NB4 (cell line): ENCODE measurements at regions not wholly inside any gene's neighbourhood (a gene's known extent, or its start where the extent isn't known, plus 50 kb on each side); places are given as distances from the start of the nearest gene placed in this dataset.
A peak's percentile ranks its signal among the peaks of the same experiment; 100 is the strongest.

Experiments used
- DNase-seq: peaks from one replicate; pipeline ENCODE4 v3.0.0; 2010; ENCODE audit warnings: low read depth
- H3K4me3 ChIP-seq: one replicate; pipeline ENCODE4 v1.5.1; 2011; ENCODE audit warnings: mild to moderate bottlenecking, low read depth, low read length, moderate library complexity
- MYC ChIP-seq: IDR thresholded peaks from 2 replicates; pipeline ENCODE4 v1.6.1; 2011; ENCODE audit warnings: low read depth, low read length
- POLR2A ChIP-seq: IDR thresholded peaks from 2 replicates; pipeline ENCODE4 v1.6.1; 2011; ENCODE audit warnings: mild to moderate bottlenecking; ENCODE audit not compliant: insufficient read length; ENCODE audit errors: extremely low read depth
- TF ChIP-seq, protein P1 (sequence below): IDR thresholded peaks from 2 replicates; pipeline ENCODE4 v1.6.1; 2011; ENCODE audit warnings: low read depth, low read length
- TF ChIP-seq, protein P2 (sequence below): IDR thresholded peaks from one replicate; pipeline ENCODE4 v1.5.1; 2012; ENCODE audit warnings: low read depth, low read length

DNA sequence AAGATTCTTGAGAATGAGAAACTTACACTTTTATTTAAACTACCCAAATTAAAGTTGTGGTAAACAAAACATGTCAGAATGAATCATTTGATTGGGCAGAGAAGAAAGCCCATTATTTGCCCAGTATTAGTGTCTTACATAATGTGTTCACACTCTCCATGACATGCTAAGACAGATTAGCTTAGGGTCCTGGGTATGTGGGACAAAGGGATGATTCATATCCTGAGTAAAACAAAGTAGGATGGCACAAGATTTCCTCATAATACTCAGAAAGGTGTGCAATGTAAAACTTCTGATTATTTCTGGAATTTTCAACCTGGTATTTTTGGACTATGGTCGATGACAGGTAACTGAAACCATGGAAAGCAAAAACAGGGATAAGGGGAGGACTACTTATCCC, 183.9 kb upstream of the POU5F2 start:
- H3K4me3 ChIP-seq, result no peak overlapping the region
- DNase-seq, result peak; percentile 5
- TF ChIP-seq, protein P1, sequence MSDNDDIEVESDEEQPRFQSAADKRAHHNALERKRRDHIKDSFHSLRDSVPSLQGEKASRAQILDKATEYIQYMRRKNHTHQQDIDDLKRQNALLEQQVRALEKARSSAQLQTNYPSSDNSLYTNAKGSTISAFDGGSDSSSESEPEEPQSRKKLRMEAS, result no peak
- TF ChIP-seq, protein P2, sequence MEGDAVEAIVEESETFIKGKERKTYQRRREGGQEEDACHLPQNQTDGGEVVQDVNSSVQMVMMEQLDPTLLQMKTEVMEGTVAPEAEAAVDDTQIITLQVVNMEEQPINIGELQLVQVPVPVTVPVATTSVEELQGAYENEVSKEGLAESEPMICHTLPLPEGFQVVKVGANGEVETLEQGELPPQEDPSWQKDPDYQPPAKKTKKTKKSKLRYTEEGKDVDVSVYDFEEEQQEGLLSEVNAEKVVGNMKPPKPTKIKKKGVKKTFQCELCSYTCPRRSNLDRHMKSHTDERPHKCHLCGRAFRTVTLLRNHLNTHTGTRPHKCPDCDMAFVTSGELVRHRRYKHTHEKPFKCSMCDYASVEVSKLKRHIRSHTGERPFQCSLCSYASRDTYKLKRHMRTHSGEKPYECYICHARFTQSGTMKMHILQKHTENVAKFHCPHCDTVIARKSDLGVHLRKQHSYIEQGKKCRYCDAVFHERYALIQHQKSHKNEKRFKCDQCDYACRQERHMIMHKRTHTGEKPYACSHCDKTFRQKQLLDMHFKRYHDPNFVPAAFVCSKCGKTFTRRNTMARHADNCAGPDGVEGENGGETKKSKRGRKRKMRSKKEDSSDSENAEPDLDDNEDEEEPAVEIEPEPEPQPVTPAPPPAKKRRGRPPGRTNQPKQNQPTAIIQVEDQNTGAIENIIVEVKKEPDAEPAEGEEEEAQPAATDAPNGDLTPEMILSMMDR, result no peak
- TF ChIP-seq POLR2A (no peak), MYC (no peak)

DNA sequence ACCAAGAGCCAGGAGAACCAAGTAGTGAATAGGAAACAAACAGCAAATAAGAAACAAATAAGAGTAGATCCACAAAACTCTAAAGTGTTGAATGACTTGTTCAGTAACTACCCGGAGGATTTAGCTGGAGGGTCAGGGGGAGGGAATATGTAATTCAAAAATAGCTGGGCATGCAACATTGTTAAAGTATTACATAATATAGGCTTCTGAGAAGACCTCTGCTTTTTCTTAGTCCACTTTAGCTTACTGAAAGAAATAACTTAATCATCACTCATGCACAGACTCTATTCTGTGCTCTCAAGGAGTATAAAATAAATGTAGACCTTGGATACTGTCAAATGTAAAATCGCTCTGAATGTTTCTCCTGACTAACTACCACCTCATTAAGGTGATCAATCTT, 183.2 kb upstream of the POU5F2 start:
- no peak for DNase-seq
- H3K4me3 ChIP-seq, result no peak overlapping the region
- TF ChIP-seq MYC (no peak), POLR2A (no peak)
- TF ChIP-seq, protein P2, result no peak
- TF ChIP-seq, protein P1, result no peak

DNA sequence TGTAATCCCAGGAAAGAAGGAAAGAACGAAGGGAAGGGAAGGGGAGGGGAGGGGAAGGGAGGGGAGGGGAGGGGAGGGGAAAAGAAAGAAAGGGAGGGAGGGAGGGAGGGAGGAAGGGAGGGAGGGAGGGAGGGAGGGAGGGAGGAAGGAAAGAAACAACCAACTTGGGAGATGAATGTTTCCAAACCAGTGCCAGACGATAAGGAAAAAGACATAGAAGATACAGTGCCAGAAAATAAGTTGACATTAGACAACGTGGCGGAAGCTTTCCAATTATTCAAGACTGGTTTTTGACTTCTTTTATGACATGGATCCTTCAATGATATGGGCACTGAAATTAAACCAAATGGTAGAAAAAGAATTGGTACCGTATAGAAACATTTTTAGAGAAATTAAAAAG, 181.2 kb upstream of the POU5F2 start:
- DNase-seq, result no peak
- no peak overlapping the region for H3K4me3 ChIP-seq
- TF ChIP-seq, protein P2, result no peak
- TF ChIP-seq MYC, result no peak
- TF ChIP-seq POLR2A, result no peak
- TF ChIP-seq, protein P1, result no peak

- TF ChIP-seq, protein P2, result no peak
- TF ChIP-seq MYC (no peak), POLR2A (no peak)
- TF ChIP-seq, protein P1, result no peak
- H3K4me3 ChIP-seq, result no peak overlapping the region
- no peak for DNase-seq
These were observed 179.6 kb upstream of the POU5F2 start for GRCh38 chr5:93921001-93921400.

- TF ChIP-seq MYC (no peak), POLR2A (no peak)
- TF ChIP-seq, protein P2, result no peak
- TF ChIP-seq, protein P1, result no peak
- no peak for DNase-seq
- H3K4me3 ChIP-seq, result no peak overlapping the region
These were observed 175.5 kb upstream of the POU5F2 start for GRCh38 chr5:93916872-93917271.

- peak; percentile 64 for DNase-seq
- H3K4me3 ChIP-seq, result no peak overlapping the region
- no peak for TF ChIP-seq MYC
- TF ChIP-seq, protein P2, result peak; percentile 13
These were observed 173.7 kb upstream of the POU5F2 start for GRCh38 chr5:93915142-93915553.
